GM23338 (cell line): ENCODE measurements at regions not wholly inside any gene's neighbourhood (a gene's known extent, or its start where the extent isn't known, plus 50 kb on each side); places are given as distances from the start of the nearest gene placed in this dataset.

Source experiments
- ATAC-seq: fragments of 200-7000 bp; cut with Tn5 transposase; 3 replicates; pipeline ENCODE4 v1.9.1; 2020
- DNase-seq: peaks from one replicate; pipeline ENCODE4 v3.0.0-alpha.2; 2015; ENCODE audit warnings: low spot score
- H2AFZ ChIP-seq: fragments of 200-600 bp; sonication (generic); 2 replicates; pipeline ENCODE4 v1.8.0; 2016; ENCODE audit warnings: antibody characterized with exemption, mild to moderate bottlenecking, moderate library complexity
- H3F3A ChIP-seq: fragments of 200-600 bp; sonication (generic); replicated peaks from 2 replicates; pipeline ENCODE4 v1.8.0; 2017; ENCODE audit warnings: antibody characterized with exemption, mixed run types, low read depth
- H3K27ac ChIP-seq: fragments of 200-600 bp; sonication (generic); 2 replicates; pipeline ENCODE4 v1.6.1; 2016; ENCODE audit warnings: low read depth
- H3K27me3 ChIP-seq: fragments of 200-600 bp; sonication (generic); 2 replicates; pipeline ENCODE4 v1.8.0; 2016; ENCODE audit warnings: mild to moderate bottlenecking, mixed run types, moderate library complexity; ENCODE audit not compliant: insufficient read depth
- H3K36me3 ChIP-seq: fragments of 200-600 bp; sonication (generic); 2 replicates; pipeline ENCODE4 v1.8.0; 2016; ENCODE audit warnings: mild to moderate bottlenecking; ENCODE audit not compliant: insufficient read depth
- H3K4me1 ChIP-seq: fragments of 200-600 bp; sonication (generic); 2 replicates; pipeline ENCODE4 v1.8.0; 2016; ENCODE audit warnings: mild to moderate bottlenecking, moderate library complexity; ENCODE audit not compliant: insufficient read depth
- H3K4me2 ChIP-seq: fragments of 200-600 bp; sonication (generic); 2 replicates; pipeline ENCODE4 v1.7.1; 2017; ENCODE audit warnings: mixed run types
- H3K4me3 ChIP-seq: fragments of 200-600 bp; sonication (generic); 2 replicates; pipeline ENCODE4 v1.6.1; 2016; ENCODE audit warnings: mixed run types
- H3K79me2 ChIP-seq: fragments of 200-600 bp; sonication (generic); replicated peaks from 2 replicates; pipeline ENCODE4 v1.8.0; 2017; ENCODE audit warnings: mild to moderate bottlenecking; ENCODE audit not compliant: insufficient read depth
- H3K9me2 ChIP-seq: fragments of 200-600 bp; sonication (generic); 2 replicates; pipeline ENCODE4 v1.8.0; 2017; ENCODE audit not compliant: insufficient read depth
- H4K20me1 ChIP-seq: fragments of 200-600 bp; sonication (generic); replicated peaks from 2 replicates; pipeline ENCODE4 v1.8.0; 2017; ENCODE audit warnings: mild to moderate bottlenecking; ENCODE audit not compliant: insufficient read depth
- H3K27ac Mint-ChIP-seq: 2 replicates; pipeline ENCODE4 v1.8.0; 2020; ENCODE audit warnings: inconsistent platforms, mild to moderate bottlenecking, moderate library complexity, mixed read lengths
- H3K27me3 Mint-ChIP-seq: 3 replicates; pipeline ENCODE4 v1.8.0; 2022; ENCODE audit warnings: low read depth, mild to moderate bottlenecking, moderate library complexity, mixed read lengths, inconsistent platforms; ENCODE audit not compliant: insufficient read depth, poor library complexity
- H3K36me3 Mint-ChIP-seq: 3 replicates; pipeline ENCODE4 v1.8.0; 2021; ENCODE audit warnings: low read depth, mild to moderate bottlenecking, inconsistent platforms, moderate library complexity, mixed read lengths
- H3K4me1 Mint-ChIP-seq: 3 replicates; pipeline ENCODE4 v1.8.0; 2020; ENCODE audit warnings: mild to moderate bottlenecking, inconsistent platforms, mixed read lengths
- H3K4me3 Mint-ChIP-seq: 3 replicates; pipeline ENCODE4 v1.8.0; 2021; ENCODE audit warnings: moderate library complexity, mild to moderate bottlenecking, inconsistent platforms, mixed read lengths
- H3K9me3 Mint-ChIP-seq: 3 replicates; pipeline ENCODE4 v1.8.0; 2020; ENCODE audit warnings: moderate library complexity, mild to moderate bottlenecking, inconsistent platforms, mixed read lengths
- CREB1 ChIP-seq: fragments of 250-450 bp; sonication (Bioruptor Pico); IDR thresholded peaks from 2 replicates; pipeline ENCODE4 v1.5.0; 2020; ENCODE audit warnings: low read depth, mild to moderate bottlenecking, moderate library complexity
- CTCF ChIP-seq, 2 experiments: fragments of 200-600 bp in 1 of 2; sonication (generic) in 1 of 2; conservative IDR thresholded peaks; 2 replicates each; pipeline versions ENCODE4 v1.5.1 to v1.6.1; 2016 to 2017; ENCODE audit warnings: antibody characterized with exemption in 2 of 2, low read depth in 2 of 2, mild to moderate bottlenecking in 2 of 2, moderate library complexity in 1 of 2
- ETS1 ChIP-seq: IDR thresholded peaks from 2 replicates; pipeline ENCODE4 v1.6.1; 2016; ENCODE audit warnings: antibody characterized with exemption
- EZH2 ChIP-seq: fragments of 200-600 bp; sonication (generic); IDR thresholded peaks from one replicate; pipeline ENCODE4 v1.8.0; 2017; ENCODE audit warnings: antibody characterized with exemption, mild to moderate bottlenecking, low read depth; ENCODE audit not compliant: unreplicated experiment
- EZH2phosphoT487 ChIP-seq: fragments of 200-600 bp; sonication (generic); IDR thresholded peaks from one replicate; pipeline ENCODE4 v1.8.1; 2018; ENCODE audit warnings: antibody characterized with exemption; ENCODE audit not compliant: unreplicated experiment
- JUNB ChIP-seq: IDR thresholded peaks from one replicate; pipeline ENCODE4 v1.6.1; 2016; ENCODE audit warnings: antibody characterized with exemption; ENCODE audit not compliant: unreplicated experiment
- NANOG ChIP-seq: IDR thresholded peaks from 2 replicates; pipeline ENCODE4 v1.6.1; 2016; ENCODE audit warnings: antibody characterized with exemption, borderline replicate concordance
- POLR2AphosphoS5 ChIP-seq: IDR thresholded peaks from 2 replicates; pipeline ENCODE4 v1.6.1; 2016; ENCODE audit warnings: antibody characterized with exemption, low read depth
- REST ChIP-seq: IDR thresholded peaks from one replicate; pipeline ENCODE4 v1.6.1; 2018; ENCODE audit warnings: antibody characterized with exemption; ENCODE audit not compliant: unreplicated experiment
- STAT1 ChIP-seq: IDR thresholded peaks from one replicate; pipeline ENCODE4 v1.6.1; 2016; ENCODE audit warnings: antibody characterized with exemption; ENCODE audit not compliant: unreplicated experiment
- ZNF114 ChIP-seq: fragments of 250-450 bp; sonication (Bioruptor Pico); IDR thresholded peaks from 2 replicates; pipeline ENCODE4 v1.5.0; 2020; ENCODE audit warnings: mild to moderate bottlenecking, moderate library complexity
- ZNF331 ChIP-seq: fragments of 250-450 bp; sonication (Bioruptor Pico); IDR thresholded peaks from 2 replicates; pipeline ENCODE4 v1.5.0; 2020; ENCODE audit warnings: low read depth, mild to moderate bottlenecking, moderate library complexity
- ZNF462 ChIP-seq: fragments of 250-450 bp; sonication (Bioruptor Pico); IDR thresholded peaks from 2 replicates; pipeline ENCODE4 v1.5.0; 2020; ENCODE audit warnings: mild to moderate bottlenecking, moderate library complexity

- H3K27ac ChIP-seq, result no peak overlapping the region
- Mint-ChIP-seq H3K27me3 (no peaks in the 10 kb centered on the region), H3K27ac (no peak overlapping the region), H3K36me3 (no peaks in the 10 kb centered on the region), H3K4me3 (no peak overlapping the region), H3K4me1 (peaks cover 6% of the 10 kb centered on the region; the same call in 2 of the 3 replicates), H3K9me3 (no peaks in the 10 kb centered on the region)
- peaks cover 10% of the 10 kb centered on the region; the same call in 1 of the 2 replicates for H3K4me1 ChIP-seq
- no peaks in the 10 kb centered on the region for H4K20me1 ChIP-seq
- ATAC-seq, result no peak
- H3K9me2 ChIP-seq, result peaks cover 8% of the 10 kb centered on the region
- H2AFZ ChIP-seq, result no peak overlapping the region
- no peak overlapping the region for H3K4me2 ChIP-seq
- H3K27me3 ChIP-seq, result no peaks in the 10 kb centered on the region
- H3K79me2 ChIP-seq, result no peaks in the 10 kb centered on the region
- H3F3A ChIP-seq, result no peaks in the 10 kb centered on the region
- no peak overlapping the region for H3K4me3 ChIP-seq
- TF ChIP-seq REST (no peak), ZNF114 (CRISPR knock-in tag) (no peak), ETS1 (no peak), JUNB (no peak), CTCF (conservative IDR thresholded peaks at IDR 0.05; ENCODE audit: low read depth in 2 of 2) (no peak), EZH2phosphoT487 (no peak), STAT1 (no peak), NANOG (no peak), ZNF331 (CRISPR knock-in tag) (no peak), EZH2 (no peak), CREB1 (no peak), ZNF462 (CRISPR knock-in tag) (no peak), POLR2AphosphoS5 (no peak)
- no peak for DNase-seq
- H3K36me3 ChIP-seq, result no peaks in the 10 kb centered on the region
These were observed 382.9 kb downstream of the KCTD12 start for GRCh38 chr13:76503291-76503690.
